Mesenchymal stem cell (in vitro differentiated cells and primary cell): ENCODE measurements at regions not wholly inside any gene's neighbourhood (a gene's known extent, or its start where the extent isn't known, plus 50 kb on each side); places are given as distances from the start of the nearest gene placed in this dataset.

ENCODE experiments used
- DNase-seq: peaks from one replicate; pipeline ENCODE4 v3.0.0-alpha.2; 2013
- H2AFZ ChIP-seq: one replicate; pipeline ENCODE4 v1.6.1; 2013; ENCODE audit warnings: low read depth, mild to moderate bottlenecking, control low read depth, inconsistent platforms, low read length, moderate library complexity
- H2AK5ac ChIP-seq: 2 replicates; pipeline ENCODE4 v1.6.1; 2013; ENCODE audit warnings: low read length, moderate library complexity, mild to moderate bottlenecking, inconsistent platforms; ENCODE audit not compliant: severe bottlenecking
- H2BK120ac ChIP-seq: one replicate; pipeline ENCODE4 v1.6.1; 2013; ENCODE audit warnings: low read depth, mild to moderate bottlenecking, inconsistent platforms, low read length, moderate library complexity
- H2BK12ac ChIP-seq, 2 experiments: one replicate each; pipeline ENCODE4 v1.6.1; 2013; ENCODE audit warnings: inconsistent platforms in 2 of 2, low read length in 2 of 2, mild to moderate bottlenecking in 2 of 2, moderate library complexity in 2 of 2, control low read depth in 1 of 2
- H2BK15ac ChIP-seq: one replicate; pipeline ENCODE4 v1.6.1; 2013; ENCODE audit warnings: mild to moderate bottlenecking, low read depth, inconsistent platforms; ENCODE audit not compliant: poor library complexity, severe bottlenecking
- H2BK5ac ChIP-seq: 2 replicates; pipeline ENCODE4 v1.6.1; 2013; ENCODE audit warnings: low read depth, mild to moderate bottlenecking, low read length, control low read depth, inconsistent platforms; ENCODE audit not compliant: poor library complexity, severe bottlenecking
- H3K14ac ChIP-seq, 2 experiments: one replicate each; pipeline ENCODE4 v1.6.1; 2013; ENCODE audit warnings: inconsistent platforms in 2 of 2, low read length in 2 of 2, control low read depth in 1 of 2, mild to moderate bottlenecking in 1 of 2, moderate library complexity in 1 of 2
- H3K18ac ChIP-seq, 2 experiments: one replicate each; pipeline ENCODE4 v1.6.1; 2013; ENCODE audit warnings: inconsistent platforms in 2 of 2, low read length in 2 of 2, control low read depth in 1 of 2, low read depth in 1 of 2, mild to moderate bottlenecking in 1 of 2
- H3K23ac ChIP-seq, 2 experiments: one replicate each; pipeline ENCODE4 v1.6.1; 2013; ENCODE audit warnings: inconsistent platforms in 2 of 2, low read length in 2 of 2, mild to moderate bottlenecking in 2 of 2, moderate library complexity in 2 of 2, control low read depth in 1 of 2
- H3K27ac ChIP-seq: 2 replicates; pipeline ENCODE4 v1.5.1; 2013; ENCODE audit warnings: mild to moderate bottlenecking, moderate library complexity, low read length, control low read depth, inconsistent platforms; ENCODE audit not compliant: poor library complexity, severe bottlenecking
- H3K27me3 ChIP-seq, 2 experiments: 2 replicates each; pipeline versions ENCODE4 v1.6.1 to v1.7.0; 2013; ENCODE audit warnings: low read length in 2 of 2, mild to moderate bottlenecking in 2 of 2, moderate library complexity in 2 of 2, control low read depth in 1 of 2, inconsistent platforms in 1 of 2; ENCODE audit not compliant: control insufficient read depth in 1 of 2, insufficient read depth in 1 of 2
- H3K36me3 ChIP-seq, 2 experiments: 2 replicates each; pipeline versions ENCODE4 v1.6.1 to v1.7.0; 2013; ENCODE audit warnings: low read length in 2 of 2, control low read depth in 1 of 2, inconsistent platforms in 1 of 2, low read depth in 1 of 2, mild to moderate bottlenecking in 1 of 2; ENCODE audit not compliant: insufficient read depth in 2 of 2, control insufficient read depth in 1 of 2
- H3K4ac ChIP-seq, 2 experiments: one replicate each; pipeline ENCODE4 v1.6.1; 2013; ENCODE audit warnings: inconsistent platforms in 2 of 2, low read length in 2 of 2, mild to moderate bottlenecking in 2 of 2, moderate library complexity in 2 of 2, control low read depth in 1 of 2, low read depth in 1 of 2
- H3K4me1 ChIP-seq: 2 replicates; pipeline ENCODE4 v1.6.1; 2013; ENCODE audit warnings: low read depth, low read length, control low read depth; ENCODE audit not compliant: control insufficient read depth, insufficient read depth
- H3K4me2 ChIP-seq: 2 replicates; pipeline ENCODE4 v1.6.1; 2013; ENCODE audit warnings: low read length, mild to moderate bottlenecking, inconsistent platforms; ENCODE audit not compliant: poor library complexity, severe bottlenecking
- H3K4me3 ChIP-seq, 2 experiments: 2 replicates each; pipeline versions ENCODE4 v1.5.1 to v1.7.0; 2013; ENCODE audit warnings: low read length in 2 of 2, mild to moderate bottlenecking in 2 of 2, control low read depth in 1 of 2, low read depth in 1 of 2; ENCODE audit not compliant: insufficient read depth in 1 of 2
- H3K79me1 ChIP-seq: replicated peaks from 2 replicates; pipeline ENCODE4 v1.6.1; 2013; ENCODE audit warnings: mild to moderate bottlenecking, control low read depth, low read length, inconsistent platforms; ENCODE audit not compliant: poor library complexity, severe bottlenecking
- H3K9ac ChIP-seq: 2 replicates; pipeline ENCODE4 v1.7.0; 2013; ENCODE audit warnings: mild to moderate bottlenecking, low read length, moderate library complexity
- H3K9me3 ChIP-seq: 2 replicates; pipeline ENCODE4 v1.7.0; 2013; ENCODE audit warnings: mild to moderate bottlenecking, low read length; ENCODE audit not compliant: control insufficient read depth
- H4K8ac ChIP-seq: one replicate; pipeline ENCODE4 v1.6.1; 2013; ENCODE audit warnings: inconsistent platforms, mild to moderate bottlenecking, low read length, moderate library complexity
- H4K91ac ChIP-seq: one replicate; pipeline ENCODE4 v1.6.1; 2013; ENCODE audit warnings: mild to moderate bottlenecking, low read length, inconsistent platforms
- WGBS: methylation state at CpG from one replicate; pipeline ENCODE4 v1.1.7; 2013; ENCODE audit warnings: mixed read lengths; 5-methylcytosine and 5-hydroxymethylcytosine counted together

DNA sequence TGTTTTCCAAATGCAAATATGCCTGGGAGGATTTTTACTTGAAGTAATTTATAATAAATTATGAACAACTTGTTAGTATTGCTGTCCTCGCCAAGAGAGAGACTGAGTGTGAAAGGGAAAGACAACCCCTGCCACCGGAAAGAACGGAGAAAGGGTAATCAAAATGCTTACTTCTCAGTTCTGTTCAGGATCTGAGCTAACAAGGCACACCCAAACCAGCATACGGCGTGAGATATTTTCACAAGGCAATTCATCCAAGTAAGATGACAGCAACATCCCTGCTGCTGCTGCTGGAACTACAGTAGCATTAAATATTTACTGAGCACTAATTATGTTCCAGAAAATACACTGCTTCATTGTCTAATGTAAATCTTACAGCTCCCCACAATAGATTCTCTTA is 96.1 kb downstream of the KBTBD8 start:
- H3K36me3 ChIP-seq, result no peaks in the 10 kb centered on the region
- H3K23ac ChIP-seq, result no peak overlapping the region
- H2BK15ac ChIP-seq, result no peak overlapping the region
- no peak overlapping the region for H4K91ac ChIP-seq
- H3K4me3 ChIP-seq, result no peak overlapping the region
- no peak overlapping the region for H3K4me2 ChIP-seq
- H2BK5ac ChIP-seq, result no peak overlapping the region
- H3K4me1 ChIP-seq, result no peaks in the 10 kb centered on the region
- H3K9me3 ChIP-seq, result no peaks in the 10 kb centered on the region
- 39% methylated on average over 5 of the region's 5 CpGs for WGBS
- peak; percentile 12 for DNase-seq
- no peak overlapping the region for H4K8ac ChIP-seq
- no peak overlapping the region for H2BK120ac ChIP-seq
- no peak overlapping the region for H2AK5ac ChIP-seq
- no peak overlapping the region for H3K9ac ChIP-seq
- H2AFZ ChIP-seq, result no peak overlapping the region
- H2BK12ac ChIP-seq, result no peak overlapping the region
- no peak overlapping the region for H3K18ac ChIP-seq
- no peak overlapping the region for H3K27ac ChIP-seq
- peaks cover 0 to 3% of the 10 kb centered on the region in 2 experiments for H3K27me3 ChIP-seq
- no peak overlapping the region for H3K14ac ChIP-seq
- no peaks in the 10 kb centered on the region for H3K79me1 ChIP-seq
- no peak overlapping the region for H3K4ac ChIP-seq

DNA sequence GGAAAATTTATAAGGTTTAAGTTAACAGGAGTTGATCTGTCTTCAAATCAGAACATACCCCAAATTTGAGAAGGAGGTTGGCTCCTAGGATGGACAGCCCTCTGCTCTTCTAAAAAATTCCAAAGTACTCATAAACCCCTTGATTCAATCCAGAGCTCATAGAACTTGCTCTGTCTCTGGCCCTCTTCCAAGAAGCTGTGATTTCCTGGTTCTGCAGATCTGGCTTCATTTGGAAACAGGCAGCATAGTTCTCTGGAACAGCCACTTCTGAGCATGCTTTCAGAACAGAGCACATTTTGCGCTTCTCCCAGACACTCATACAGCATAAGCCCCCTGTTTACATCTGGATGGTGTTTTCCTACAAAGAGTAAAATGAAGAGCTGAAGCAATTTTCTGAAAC is 96.7 kb downstream of the KBTBD8 start:
- H3K79me1 ChIP-seq, result no peaks in the 10 kb centered on the region
- no peak overlapping the region for H3K4me2 ChIP-seq
- no peak overlapping the region for H3K9ac ChIP-seq
- no peak overlapping the region for H3K23ac ChIP-seq
- no peak overlapping the region for H2BK5ac ChIP-seq
- H3K27me3 ChIP-seq, result peaks cover 0 to 3% of the 10 kb centered on the region in 2 experiments
- no peak overlapping the region for H3K27ac ChIP-seq
- no peak overlapping the region for H4K8ac ChIP-seq
- H3K9me3 ChIP-seq, result no peaks in the 10 kb centered on the region
- no peaks in the 10 kb centered on the region for H3K36me3 ChIP-seq
- H2BK15ac ChIP-seq, result no peak overlapping the region
- peak; percentile 48 for DNase-seq
- no peak overlapping the region for H3K4ac ChIP-seq
- no peak overlapping the region for H4K91ac ChIP-seq
- WGBS, result no CpG with 5 or more reads among the region's 1 CpG
- no peak overlapping the region for H3K14ac ChIP-seq
- H3K4me3 ChIP-seq, result no peak overlapping the region
- no peak overlapping the region for H2AFZ ChIP-seq
- H2BK12ac ChIP-seq, result no peak overlapping the region
- H3K4me1 ChIP-seq, result no peaks in the 10 kb centered on the region
- H2AK5ac ChIP-seq, result no peak overlapping the region
- H3K18ac ChIP-seq, result peak overlapping the region in 1 of 2 experiments; percentile 33
- no peak overlapping the region for H2BK120ac ChIP-seq

DNA sequence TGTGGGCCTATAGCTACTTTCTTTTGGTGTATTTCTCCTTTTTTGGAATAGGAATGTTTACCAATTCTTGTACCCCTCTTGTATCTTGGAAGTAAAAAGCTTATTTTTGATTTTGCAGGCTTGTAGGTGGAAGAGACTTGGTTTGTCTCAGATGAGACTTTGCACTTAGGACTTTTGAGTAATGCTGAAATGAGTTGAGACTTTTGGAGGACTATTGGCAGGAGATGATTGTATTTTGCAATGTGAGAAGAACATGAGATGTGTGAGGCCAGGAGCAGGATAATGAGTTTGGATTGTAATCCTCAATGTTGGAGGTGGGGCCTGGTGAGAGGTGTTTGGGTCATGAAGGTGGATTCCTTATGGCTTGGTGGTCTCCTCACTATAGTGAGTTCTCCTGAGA is 106.3 kb downstream of the KBTBD8 start:
- Histone ChIP-seq H3K9me3 (no peaks in the 10 kb centered on the region), H3K4me1 (no peaks in the 10 kb centered on the region), H3K14ac (no peak overlapping the region), H3K27me3 (peaks cover 0 to 14% of the 10 kb centered on the region in 2 experiments), H2BK15ac (no peak overlapping the region), H3K4me2 (no peak overlapping the region), H3K4me3 (no peak overlapping the region), H3K36me3 (no peaks in the 10 kb centered on the region), H2BK5ac (no peak overlapping the region), H4K91ac (no peak overlapping the region), H2AFZ (no peak overlapping the region), H2BK120ac (no peak overlapping the region), H3K4ac (no peak overlapping the region), H4K8ac (no peak overlapping the region), H3K79me1 (no peaks in the 10 kb centered on the region), H3K18ac (no peak overlapping the region), H3K27ac (no peak overlapping the region), H3K9ac (no peak overlapping the region), H3K23ac (no peak overlapping the region), H2AK5ac (no peak overlapping the region), H2BK12ac (no peak overlapping the region)
- DNase-seq, result no peak

DNA sequence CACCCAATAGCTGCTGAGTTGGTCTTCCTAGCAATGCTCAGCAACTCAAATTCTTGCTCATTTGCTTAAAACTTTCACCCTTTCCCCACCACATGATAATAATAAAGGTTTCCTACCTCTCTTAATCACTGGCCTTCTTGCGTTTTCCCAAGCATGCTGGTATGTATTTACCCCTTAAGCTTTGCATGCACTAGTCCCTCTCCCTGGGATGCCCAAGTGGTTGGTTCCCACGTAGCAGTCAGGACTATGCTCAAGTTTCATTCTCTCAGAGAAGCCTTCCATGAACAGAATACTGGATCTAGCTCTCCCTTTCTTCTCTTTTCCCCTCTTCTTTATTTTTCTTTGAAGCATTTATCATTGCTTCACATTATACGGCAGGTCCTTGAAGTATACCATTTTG is 108.8 kb downstream of the KBTBD8 start:
- H3K4me3 ChIP-seq, result no peak overlapping the region
- peak overlapping the region in 1 of 2 experiments; percentile 30 for H3K14ac ChIP-seq
- H3K27ac ChIP-seq, result no peak overlapping the region
- no peak overlapping the region for H2AFZ ChIP-seq
- DNase-seq, result no peak
- H4K8ac ChIP-seq, result no peak overlapping the region
- no peak overlapping the region for H3K23ac ChIP-seq
- no peak overlapping the region for H3K4me2 ChIP-seq
- H2BK12ac ChIP-seq, result no peak overlapping the region
- no peak overlapping the region for H2AK5ac ChIP-seq
- H3K27me3 ChIP-seq, result peaks cover 0 to 14% of the 10 kb centered on the region in 2 experiments
- no peak overlapping the region for H2BK120ac ChIP-seq
- H3K79me1 ChIP-seq, result no peaks in the 10 kb centered on the region
- H3K9me3 ChIP-seq, result no peaks in the 10 kb centered on the region
- no peak overlapping the region for H3K9ac ChIP-seq
- no peak overlapping the region for H3K4ac ChIP-seq
- no peaks in the 10 kb centered on the region for H3K36me3 ChIP-seq
- H3K4me1 ChIP-seq, result no peaks in the 10 kb centered on the region
- no peak overlapping the region for H2BK15ac ChIP-seq
- no peak overlapping the region for H4K91ac ChIP-seq
- 62% methylated on average over 3 of the region's 3 CpGs for WGBS
- no peak overlapping the region for H2BK5ac ChIP-seq
- H3K18ac ChIP-seq, result no peak overlapping the region
